H1 (cell line): ENCODE measurements at regions not wholly inside any gene's neighbourhood (a gene's known extent, or its start where the extent isn't known, plus 50 kb on each side); places are given as distances from the start of the nearest gene placed in this dataset.

Experiments used
- CTCF ChIA-PET: fragments of 300-600 bp; sonication (Branson Sonifier 250); formaldehyde crosslinking; loops from one replicate; lab custom pipeline; 2021; ENCODE audit not compliant: partially characterized antibody; lab: Charles Lee
- POLR2A ChIA-PET: fragments of 300-600 bp; sonication (Branson Sonifier 250); formaldehyde crosslinking; loops from one replicate; lab custom pipeline; 2021; ENCODE audit warnings: inconsistent platforms; ENCODE audit not compliant: partially characterized antibody; lab: Charles Lee
- DNase-seq, 2 experiments: peaks; one replicate each; pipeline versions ENCODE4 v3.0.0 to v3.0.0-alpha.2; 2010 to 2022; ENCODE audit warnings: low spot score in 2 of 2, low read depth in 1 of 2, mixed read lengths in 1 of 2
- FAIRE-seq: peaks from 2 replicates; lab custom pipeline; 2011; peaks lifted over from hg19 to GRCh38; lab: Jason Lieb, UNC
- H2AFZ ChIP-seq: 2 replicates; pipeline ENCODE4 v1.8.1; 2012; ENCODE audit warnings: low read length, inconsistent platforms
- H2AK5ac ChIP-seq: 2 replicates; pipeline ENCODE4 v1.6.1; 2013; ENCODE audit warnings: low read depth, low read length
- H2BK120ac ChIP-seq: replicated peaks from 2 replicates; pipeline ENCODE3; 2013; ENCODE audit warnings: low read depth, low read length, inconsistent platforms
- H2BK12ac ChIP-seq: 2 replicates; pipeline ENCODE4 v1.6.1; 2013; ENCODE audit warnings: low read depth, low read length
- H2BK15ac ChIP-seq: 2 replicates; pipeline ENCODE4 v1.6.1; 2013; ENCODE audit warnings: low read length
- H2BK20ac ChIP-seq: 2 replicates; pipeline ENCODE4 v1.6.1; 2013; ENCODE audit warnings: low read length
- H2BK5ac ChIP-seq: 2 replicates; pipeline ENCODE4 v1.6.1; 2013; ENCODE audit warnings: low read depth, low read length
- H3K14ac ChIP-seq: 2 replicates; pipeline ENCODE4 v1.6.1; 2013; ENCODE audit warnings: inconsistent platforms; ENCODE audit not compliant: insufficient read length
- H3K18ac ChIP-seq: 2 replicates; pipeline ENCODE4 v1.6.1; 2013; ENCODE audit warnings: low read length; ENCODE audit errors: extremely low read depth
- H3K23ac ChIP-seq: 2 replicates; pipeline ENCODE4 v1.6.1; 2013; ENCODE audit warnings: inconsistent platforms; ENCODE audit not compliant: insufficient read length
- H3K23me2 ChIP-seq: 2 replicates; pipeline ENCODE4 v1.6.1; 2013; ENCODE audit warnings: low read depth, low read length
- H3K27ac ChIP-seq: 2 replicates; pipeline ENCODE4 v1.6.1; 2011; ENCODE audit warnings: low read depth, low read length, inconsistent platforms
- H3K27me3 ChIP-seq, 4 experiments: replicated peaks in 1 of 4; 1 replicate in 1 of 4; 2 replicates in 3 of 4; pipeline versions ENCODE4 v1.6.1 to v1.8.1; 2011 to 2013; ENCODE audit warnings: low read length in 3 of 4, mild to moderate bottlenecking in 3 of 4, inconsistent platforms in 2 of 4, mixed read lengths in 2 of 4, moderate library complexity in 1 of 4; ENCODE audit not compliant: control insufficient read depth in 3 of 4, insufficient read depth in 3 of 4; ENCODE audit errors: extremely low read depth in 1 of 4
- H3K36me3 ChIP-seq, 4 experiments: 2 replicates each; pipeline versions ENCODE4 v1.6.1 to v1.8.1; 2011 to 2013; ENCODE audit warnings: mild to moderate bottlenecking in 4 of 4, low read length in 3 of 4, moderate library complexity in 2 of 4, control low read depth in 1 of 4, inconsistent platforms in 1 of 4; ENCODE audit not compliant: insufficient read depth in 4 of 4, control insufficient read depth in 2 of 4
- H3K4ac ChIP-seq: replicated peaks from 2 replicates; pipeline ENCODE3; 2013; ENCODE audit warnings: low read length, low read depth, mixed read lengths, inconsistent platforms; ENCODE audit not compliant: insufficient read length
- H3K4me1 ChIP-seq, 4 experiments: replicated peaks in 1 of 4; 1 replicate in 1 of 4; 2 replicates in 3 of 4; pipeline versions ENCODE4 v1.6.1 to v1.8.1; 2011 to 2013; ENCODE audit warnings: low read length in 3 of 4, inconsistent platforms in 2 of 4, mixed read lengths in 1 of 4; ENCODE audit not compliant: insufficient read depth in 4 of 4, control insufficient read depth in 3 of 4
- H3K4me2 ChIP-seq, 2 experiments: 2 replicates each; pipeline versions ENCODE4 v1.6.1 to v1.8.1; 2011 to 2013; ENCODE audit warnings: low read depth in 2 of 2, low read length in 2 of 2, control low read depth in 1 of 2, inconsistent platforms in 1 of 2, mild to moderate bottlenecking in 1 of 2; ENCODE audit not compliant: insufficient read depth in 1 of 2
- H3K4me3 ChIP-seq, 4 experiments: fragments of 200-600, 300-600 bp in 1 of 4; sonication (generic), shearing (Covaris generic), sonication (Bioruptor Twin) in 1 of 4; 2 replicates each; pipeline versions ENCODE4 v1.5.1 to v1.8.1; 2011 to 2016; ENCODE audit warnings: low read length in 4 of 4, low read depth in 3 of 4, control low read depth in 2 of 4, inconsistent platforms in 2 of 4, mild to moderate bottlenecking in 2 of 4, mixed read lengths in 1 of 4, moderate library complexity in 1 of 4; ENCODE audit not compliant: insufficient read depth in 2 of 4; ENCODE audit errors: extremely low read depth in 1 of 4
- H3K56ac ChIP-seq: replicated peaks from 2 replicates; pipeline ENCODE3; 2013; ENCODE audit warnings: low read depth, mild to moderate bottlenecking, mixed read lengths, low read length, inconsistent platforms; ENCODE audit not compliant: insufficient read length
- H3K79me1 ChIP-seq: 2 replicates; pipeline ENCODE4 v1.6.1; 2013; ENCODE audit warnings: low read depth, low read length, control low read depth
- H3K79me2 ChIP-seq, 2 experiments: 2 replicates each; pipeline versions ENCODE4 v1.6.1 to v1.8.1; 2012 to 2013; ENCODE audit warnings: low read length in 2 of 2, mild to moderate bottlenecking in 2 of 2, inconsistent platforms in 1 of 2; ENCODE audit not compliant: insufficient read depth in 2 of 2, control insufficient read depth in 1 of 2
- H3K9ac ChIP-seq, 4 experiments: replicated peaks in 1 of 4; 1 replicate in 1 of 4; 2 replicates in 3 of 4; pipeline versions ENCODE4 v1.6.1 to v1.8.1; 2011 to 2013; ENCODE audit warnings: low read depth in 3 of 4, low read length in 3 of 4, control low read depth in 2 of 4, mild to moderate bottlenecking in 2 of 4, moderate library complexity in 2 of 4, inconsistent platforms in 1 of 4; ENCODE audit errors: extremely low read depth in 1 of 4
- H3K9me3 ChIP-seq, 2 experiments: 2 replicates each; pipeline versions ENCODE4 v1.6.1 to v1.8.1; 2012 to 2013; ENCODE audit warnings: mild to moderate bottlenecking in 2 of 2, moderate library complexity in 2 of 2, control low read depth in 1 of 2, inconsistent platforms in 1 of 2, low read depth in 1 of 2, low read length in 1 of 2, mixed read lengths in 1 of 2; ENCODE audit not compliant: insufficient read depth in 2 of 2
- H4K20me1 ChIP-seq, 2 experiments: replicated peaks in 1 of 2; 2 replicates each; pipeline versions ENCODE3 to v1.8.1; 2011 to 2013; ENCODE audit warnings: inconsistent platforms in 2 of 2, low read length in 2 of 2, mild to moderate bottlenecking in 1 of 2; ENCODE audit not compliant: insufficient read depth in 2 of 2, control insufficient read depth in 1 of 2
- H4K5ac ChIP-seq: 2 replicates; pipeline ENCODE4 v1.6.1; 2013; ENCODE audit warnings: low read length, low read depth, mixed read lengths, inconsistent platforms; ENCODE audit not compliant: insufficient read length
- H4K8ac ChIP-seq: 2 replicates; pipeline ENCODE4 v1.8.0; 2013; ENCODE audit warnings: mild to moderate bottlenecking, moderate library complexity, low read length, inconsistent platforms; ENCODE audit not compliant: insufficient read depth; ENCODE audit errors: extremely low read depth
- H4K91ac ChIP-seq: replicated peaks from 2 replicates; pipeline ENCODE3; 2013; ENCODE audit warnings: low read length, mixed read lengths, inconsistent platforms; ENCODE audit not compliant: insufficient read length
- KDM5A ChIP-seq: fragments of 200-600 bp; IDR thresholded peaks from 2 replicates; pipeline ENCODE4 v1.7.1; 2012; ENCODE audit warnings: mild to moderate bottlenecking, low read length, inconsistent platforms, mixed read lengths
- MAFK ChIP-seq: IDR thresholded peaks from 2 replicates; pipeline ENCODE4 v1.6.1; 2012; ENCODE audit warnings: low read depth, mild to moderate bottlenecking, improper control_type of control experiment, low read length
- POU5F1 ChIP-seq: IDR thresholded peaks from 2 replicates; pipeline ENCODE4 v1.6.1; 2011; ENCODE audit warnings: low read depth, mild to moderate bottlenecking, low read length, moderate library complexity
- RNF2 ChIP-seq: fragments of 200-900, 300-1000 bp; sonication (generic); IDR thresholded peaks from 2 replicates; pipeline ENCODE4 v1.7.1; 2016; ENCODE audit warnings: borderline replicate concordance, low read depth, mild to moderate bottlenecking, antibody characterized with exemption, low read length; ENCODE audit not compliant: poor library complexity, severe bottlenecking; ENCODE audit errors: missing control alignments
- TAF1 ChIP-seq: IDR thresholded peaks from 2 replicates; pipeline ENCODE4 v1.6.1; 2011; ENCODE audit warnings: mild to moderate bottlenecking, low read depth, low read length
- ZNF274 ChIP-seq: IDR thresholded peaks from 2 replicates; pipeline ENCODE4 v1.7.0; 2012; ENCODE audit warnings: low read length, borderline replicate concordance; ENCODE audit errors: extremely low read depth
- WGBS, 2 experiments: shearing (Covaris generic) in 1 of 2; methylation state at CpG; one replicate each; pipeline versions ENCODE4 v1.1.6 to v1.1.7; 2013 to 2015; ENCODE audit warnings: low lambda C conversion rate in 2 of 2, mixed read lengths in 2 of 2, inconsistent platforms in 1 of 2, low coverage in 1 of 2, missing lambda C conversion rate in 1 of 2; ENCODE audit not compliant: insufficient replicate concordance in 2 of 2, insufficient coverage in 1 of 2, insufficient read length in 1 of 2; ENCODE audit errors: extremely low coverage in 1 of 2, missing lambda C conversion rate in 1 of 2; 5-methylcytosine and 5-hydroxymethylcytosine counted together

GRCh38 chr15:85955501-85956391 lies 123.9 kb upstream of the AGBL1 start:
- no peak overlapping the region for H3K4ac ChIP-seq
- TF ChIP-seq ZNF274, result no peak
- TF ChIP-seq POU5F1, result no peak
- no peak for TF ChIP-seq TAF1
- no peak for TF ChIP-seq KDM5A
- TF ChIP-seq RNF2, result no peak
- TF ChIP-seq MAFK, result no peak
- TF ChIP-seq, all 59 proteins: peak for 0
- no peaks in the 10 kb centered on the region for H3K79me2 ChIP-seq
- H3K27ac ChIP-seq, result no peak overlapping the region
- no peak overlapping the region for H4K91ac ChIP-seq
- no peaks in the 10 kb centered on the region for H3K9me3 ChIP-seq
- no peak overlapping the region for H3K23ac ChIP-seq
- no peaks in the 10 kb centered on the region for H3K79me1 ChIP-seq
- H3K4me1 ChIP-seq, result no peaks in the 10 kb centered on the region
- ChIA-PET CTCF (no interaction called here), POLR2A (no interaction called here)
- FAIRE-seq (no peak), DNase-seq (no peak)
- H2AFZ ChIP-seq, result no peak overlapping the region
- H3K36me3 ChIP-seq, result no peaks in the 10 kb centered on the region
- no peak overlapping the region for H4K8ac ChIP-seq
- no peaks in the 10 kb centered on the region for H3K27me3 ChIP-seq
- no peak overlapping the region for H2AK5ac ChIP-seq
- H3K56ac ChIP-seq, result no peak overlapping the region
- 97% methylated on average over 3 of the region's 3 CpGs; no CpG with 5 or more reads in 1 of the 2 experiments for WGBS, 2 experiments
- no peak overlapping the region for H3K18ac ChIP-seq
- H3K4me2 ChIP-seq, result no peak overlapping the region
- no peak overlapping the region for H4K5ac ChIP-seq
- no peak overlapping the region for H2BK20ac ChIP-seq
- H2BK15ac ChIP-seq, result no peak overlapping the region
- H3K23me2 ChIP-seq, result no peaks in the 10 kb centered on the region
- H3K4me3 ChIP-seq, result no peak overlapping the region
- no peak overlapping the region for H3K14ac ChIP-seq
- no peak overlapping the region for H2BK12ac ChIP-seq
- no peaks in the 10 kb centered on the region for H4K20me1 ChIP-seq
- no peak overlapping the region for H3K9ac ChIP-seq
- no peak overlapping the region for H2BK120ac ChIP-seq
- H2BK5ac ChIP-seq, result no peak overlapping the region
